ENCODE measurements at regions not wholly inside any gene's neighbourhood (a gene's known extent, or its start where the extent isn't known, plus 50 kb on each side); places are given as distances from the start of the nearest gene placed in this dataset.
"Not testable (repeated sequence)": the region's sequence is repeated elsewhere in the genome, so short reads cannot be mapped to it uniquely, and the experiment has no call there.

DNA sequence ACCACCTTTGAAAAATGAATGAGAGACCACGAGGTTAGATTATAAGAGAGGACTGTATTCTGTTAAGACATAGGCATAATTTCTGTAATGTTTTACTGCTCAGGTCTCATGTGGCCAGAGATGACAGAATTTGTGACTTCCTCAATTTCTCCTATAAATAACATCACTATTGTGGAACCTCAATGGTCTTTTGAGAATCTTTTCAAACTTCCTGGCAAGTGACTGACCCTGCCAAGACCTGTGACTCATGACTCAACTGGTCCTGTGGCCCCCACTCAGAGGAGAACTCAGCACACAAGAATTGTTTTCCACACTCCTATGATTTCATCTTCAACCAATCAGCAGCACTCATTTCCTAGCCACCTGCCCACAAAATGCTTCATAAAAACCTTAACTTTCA is 508.2 kb upstream of the ATP2B1 start:
- intact Hi-C loops (cut with DNase I): no loop called here
- ATAC-seq (ENCODE audit: poor library complexity) (no peak), DNase-seq (no peak)

DNA sequence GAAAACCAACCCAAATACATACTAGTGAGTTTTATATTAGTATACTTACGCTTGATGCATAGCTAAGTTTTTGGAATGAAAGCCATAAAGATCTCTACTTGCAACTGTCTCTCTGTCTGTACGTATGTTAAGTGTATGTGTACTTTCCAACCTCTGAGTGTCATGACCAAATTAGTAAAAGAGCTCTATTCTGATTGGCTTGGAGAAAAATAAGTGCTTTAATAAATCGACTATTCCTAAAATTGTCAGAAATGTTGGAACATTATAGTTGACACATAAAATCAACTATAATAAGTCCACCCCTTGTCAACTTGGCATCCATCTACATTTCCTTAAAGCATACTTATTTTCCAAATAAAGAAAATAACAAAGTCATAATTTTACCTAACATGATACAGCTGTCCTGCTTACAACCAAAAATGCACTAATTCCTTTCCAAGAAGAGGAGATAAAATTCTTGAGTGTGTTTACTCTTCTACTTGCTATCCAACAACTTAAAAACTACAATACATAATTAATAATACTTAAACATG is 507.4 kb upstream of the ATP2B1 start:
- intact Hi-C loops (cut with DNase I): no loop called here
- no peak for DNase-seq
- ATAC-seq (ENCODE audit: poor library complexity): no peak

DNA sequence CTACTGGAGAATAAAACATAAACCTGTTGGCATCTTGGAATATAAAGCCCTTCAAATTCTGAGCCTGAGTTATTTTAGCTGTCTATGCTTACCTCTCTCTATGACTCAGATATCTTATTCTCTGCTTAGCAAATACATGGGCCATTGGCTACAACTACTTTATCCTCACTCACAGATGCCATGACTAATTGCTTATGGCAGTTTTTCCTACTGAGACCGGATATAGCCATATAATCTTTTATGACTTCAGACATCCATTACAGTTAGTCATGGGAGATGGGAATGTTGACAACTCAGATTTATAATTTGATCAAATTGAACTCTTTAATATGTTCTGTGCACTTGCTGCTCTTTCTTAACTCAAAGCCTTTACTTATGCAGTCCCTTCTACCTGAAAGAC is 502.4 kb upstream of the ATP2B1 start:
- no peak for ATAC-seq (ENCODE audit: poor library complexity)
- DNase-seq: no peak
- intact Hi-C loops (cut with DNase I): no loop called here

DNA sequence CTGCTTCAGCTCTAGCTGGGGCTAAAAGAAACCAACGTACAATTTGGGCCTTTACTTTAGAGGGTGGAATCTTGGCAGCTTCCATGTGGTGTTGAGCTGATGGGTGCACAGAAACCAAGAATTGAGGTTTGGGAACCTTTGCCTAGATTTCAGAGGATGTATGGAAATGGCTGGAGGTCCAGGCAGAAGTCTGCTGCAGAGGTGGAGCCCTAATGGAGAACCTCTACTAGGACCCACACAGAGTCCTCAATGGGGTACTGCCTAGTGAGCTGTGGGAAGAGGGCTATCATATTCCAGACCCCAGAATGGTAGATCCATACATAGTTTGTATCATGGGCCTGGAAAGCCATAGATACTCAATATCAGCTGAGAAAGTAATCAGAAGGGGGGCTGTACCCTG is 500.4 kb upstream of the ATP2B1 start:
- intact Hi-C loops (cut with DNase I): no loop called here
- DNase-seq (no peak), ATAC-seq (ENCODE audit: poor library complexity) (no peak)

DNA sequence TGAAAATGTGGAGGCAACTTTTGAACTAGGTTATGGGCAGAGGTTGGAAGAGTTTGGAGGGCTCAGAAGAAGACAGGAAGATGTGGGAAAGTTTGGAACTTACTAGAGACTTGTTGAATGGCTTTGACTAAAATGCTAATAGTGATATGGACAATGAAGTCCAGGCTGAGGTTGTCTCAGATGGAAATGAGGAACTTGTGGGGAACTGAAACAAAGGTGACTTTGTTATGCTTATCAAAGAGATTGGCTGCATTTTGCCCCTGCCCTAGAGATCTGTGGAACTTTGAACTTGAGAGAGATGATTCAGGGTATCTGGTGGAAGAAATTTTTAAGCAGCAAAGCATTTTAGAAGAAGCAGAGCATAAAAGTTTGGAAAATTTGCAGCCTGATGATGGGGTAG is 499.7 kb upstream of the ATP2B1 start:
- intact Hi-C loops (cut with DNase I); DNase-seq: not testable (repeated sequence)

GRCh38 chr12:90207799-90208198 is 499.2 kb upstream of the ATP2B1 start:
- ATAC-seq (ENCODE audit: poor library complexity) (no peak), DNase-seq (no peak)
- intact Hi-C loops (cut with DNase I): no loop called here

More for the DNA sequence above, 499.7 kb upstream of the ATP2B1 start:
- not testable (repeated sequence) for ATAC-seq (ENCODE audit: poor library complexity)

GRCh38 chr12:90205165-90205564 is 496.5 kb upstream of the ATP2B1 start:
- DNase-seq (no peak), ATAC-seq (ENCODE audit: poor library complexity) (no peak)
- intact Hi-C loops (cut with DNase I): no loop called here

DNA sequence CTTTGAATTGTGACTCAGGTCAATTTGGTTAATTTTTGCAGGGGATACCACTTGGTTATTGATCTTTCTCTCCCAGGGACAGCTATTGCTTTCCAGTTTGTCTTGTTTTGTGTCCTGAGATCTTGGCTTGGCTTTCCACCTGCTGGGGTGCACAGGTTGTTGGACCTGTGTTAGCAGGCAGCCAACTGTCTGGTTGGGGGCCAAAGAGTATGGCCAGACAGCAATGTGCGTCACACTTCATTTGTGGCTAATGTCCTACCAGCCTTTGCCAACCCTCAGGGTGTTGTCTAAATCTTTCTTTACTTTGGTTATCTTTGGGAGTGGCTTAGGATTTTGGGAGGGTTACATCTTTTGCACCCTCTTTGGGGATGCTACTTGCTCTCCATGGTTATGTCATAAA is 494.9 kb upstream of the ATP2B1 start:
- ATAC-seq (ENCODE audit: poor library complexity) (no peak), DNase-seq (no peak)
- intact Hi-C loops (cut with DNase I): no loop called here

GRCh38 chr12:90199006-90199405 is 490.4 kb upstream of the ATP2B1 start:
- ATAC-seq (ENCODE audit: poor library complexity) (no peak), DNase-seq (no peak)
- intact Hi-C loops (cut with DNase I): no loop called here

- DNase-seq: no peak
- intact Hi-C loops (cut with DNase I): no loop called here
- ATAC-seq (ENCODE audit: poor library complexity): no peak
Measured at GRCh38 chr12:90193500-90193899, 484.9 kb upstream of the ATP2B1 start.

DNA sequence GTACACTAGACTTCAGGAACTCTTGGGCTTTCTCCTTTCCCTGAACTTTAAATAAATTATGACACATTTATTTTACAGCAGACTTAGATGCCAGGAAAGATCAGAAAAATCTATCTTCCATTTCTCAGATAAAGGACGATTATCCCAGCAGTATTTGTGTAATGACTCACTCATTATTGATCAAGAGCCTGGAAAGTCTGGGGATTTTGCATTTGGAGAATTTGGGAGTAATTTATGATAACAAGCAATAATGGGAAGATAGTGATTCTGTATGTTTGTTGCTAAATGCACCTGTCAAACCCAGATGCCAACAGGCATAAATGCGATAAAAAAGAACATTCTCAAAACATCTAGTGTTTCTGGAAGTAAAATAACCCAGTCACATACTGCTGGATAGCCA is 480.2 kb upstream of the ATP2B1 start:
- intact Hi-C loops (cut with DNase I): no loop called here
- DNase-seq: no peak
- no peak for ATAC-seq (ENCODE audit: poor library complexity)

GRCh38 chr12:90183201-90183600 is 474.6 kb upstream of the ATP2B1 start:
- ATAC-seq (ENCODE audit: poor library complexity) (no peak), DNase-seq (no peak)
- intact Hi-C loops (cut with DNase I): no loop called here

- intact Hi-C loops (cut with DNase I): no loop called here
- ATAC-seq (ENCODE audit: poor library complexity) (no peak), DNase-seq (no peak)
Measured at GRCh38 chr12:90181216-90181615, 472.6 kb upstream of the ATP2B1 start.

- no peak for ATAC-seq (ENCODE audit: poor library complexity)
- intact Hi-C loops (cut with DNase I): no loop called here
- DNase-seq: no peak
Measured at GRCh38 chr12:90174956-90175355, 466.3 kb upstream of the ATP2B1 start.

DNA sequence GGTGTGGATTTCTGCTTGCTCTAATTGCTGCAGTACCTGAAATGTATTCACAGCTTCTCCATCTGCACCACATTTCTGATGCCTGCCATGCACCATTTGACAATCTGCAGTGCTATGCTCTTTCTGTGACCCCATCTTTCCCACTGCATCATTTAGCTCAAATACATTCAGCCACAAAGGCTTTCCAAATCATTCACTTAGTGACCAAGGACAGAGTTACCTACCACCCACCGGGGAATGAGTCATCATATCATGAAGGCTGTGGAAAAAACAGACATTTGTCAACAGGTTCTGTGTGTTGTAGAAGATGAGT is 465.5 kb upstream of the ATP2B1 start:
- intact Hi-C loops (cut with DNase I): no loop called here
- DNase-seq: no peak

GRCh38 chr12:90173499-90174197 is 465.0 kb upstream of the ATP2B1 start:
- DNase-seq (no peak), ATAC-seq (ENCODE audit: poor library complexity) (no peak)
- intact Hi-C loops (cut with DNase I): no loop called here

More for the DNA sequence above, 465.5 kb upstream of the ATP2B1 start:
- no peak for ATAC-seq (ENCODE audit: poor library complexity)

DNA sequence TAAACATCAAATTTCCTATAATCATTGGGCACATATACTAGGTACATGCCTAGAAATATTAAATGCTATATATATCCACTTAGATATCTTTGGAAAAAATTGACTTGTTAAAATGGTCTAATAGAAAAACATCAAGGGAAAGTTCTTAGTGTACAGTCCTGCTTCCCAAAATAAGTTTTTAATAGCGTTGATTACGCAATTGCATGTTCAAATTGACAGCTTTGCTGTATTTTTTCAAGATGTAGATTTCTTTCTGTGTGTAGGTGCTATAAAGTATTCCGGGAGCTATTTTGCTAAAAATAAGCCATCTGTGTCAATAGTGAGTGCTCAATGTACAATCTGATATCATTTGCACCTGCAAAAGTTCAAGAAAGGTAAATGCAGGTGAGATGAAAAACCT is 463.9 kb upstream of the ATP2B1 start:
- intact Hi-C loops (cut with DNase I): no loop called here
- no peak for DNase-seq

DNA sequence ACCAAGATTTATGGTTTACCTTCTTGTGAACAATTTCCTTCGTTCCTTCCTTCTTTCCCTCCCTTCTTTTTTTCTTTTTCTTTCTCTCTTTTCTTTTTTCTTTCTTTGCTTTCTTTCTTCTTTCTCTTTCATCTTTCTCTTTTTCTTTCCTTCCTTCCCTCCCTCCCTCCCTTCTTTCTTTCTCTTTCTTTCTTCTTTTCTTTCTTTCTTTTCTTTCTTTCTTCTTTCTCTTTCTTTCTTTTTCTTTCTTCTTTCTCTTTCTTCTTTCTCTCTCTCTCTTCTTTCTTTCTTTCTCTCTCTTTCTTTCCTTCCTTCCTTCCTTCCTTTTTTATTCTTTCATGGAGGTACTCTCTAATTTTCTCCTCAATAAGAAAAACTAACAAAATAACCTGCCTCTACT is 462.1 kb upstream of the ATP2B1 start:
- ATAC-seq (ENCODE audit: poor library complexity) (no peak), DNase-seq (no peak)
- intact Hi-C loops (cut with DNase I): no loop called here

More for the DNA sequence above, 463.9 kb upstream of the ATP2B1 start:
- no peak for ATAC-seq (ENCODE audit: poor library complexity)

- ATAC-seq (ENCODE audit: poor library complexity): no peak
- intact Hi-C loops (cut with DNase I): no loop called here
- DNase-seq: no peak
Measured at GRCh38 chr12:90167518-90168208, 459.0 kb upstream of the ATP2B1 start.

- intact Hi-C loops (cut with DNase I): no loop called here
- DNase-seq: no peak
Measured at GRCh38 chr12:90166671-90167070, 458.0 kb upstream of the ATP2B1 start.

More at GRCh38 chr12:90166671-90167070, 458.0 kb upstream of the ATP2B1 start:
- ATAC-seq (ENCODE audit: poor library complexity): no peak

Data from Right ventricle myocardium superior (tissue), 1 donor.